ENCODE measurements at regions not wholly inside any gene's neighbourhood (a gene's known extent, or its start where the extent isn't known, plus 50 kb on each side); places are given as distances from the start of the nearest gene placed in this dataset.

DNA sequence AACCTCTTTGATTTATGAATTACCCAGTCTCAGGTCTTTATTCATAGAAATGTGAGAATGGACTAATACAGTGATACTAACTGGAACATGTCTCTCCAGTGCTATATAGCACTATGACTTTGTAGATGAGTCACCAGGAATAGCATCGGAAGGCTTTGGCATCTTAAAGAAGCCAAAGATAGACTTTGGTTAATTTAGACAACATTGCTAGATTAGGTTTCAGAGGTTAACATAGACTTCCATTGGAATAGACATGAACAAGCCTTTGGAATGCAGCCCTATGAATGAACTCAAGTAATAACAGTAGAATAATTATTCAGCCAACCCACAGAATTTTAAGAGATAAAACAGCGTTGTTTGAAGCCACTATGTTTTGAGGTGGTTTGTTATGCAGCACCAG lies 169.2 kb downstream of the HGF start:
- TF ChIP-seq, protein P1, sequence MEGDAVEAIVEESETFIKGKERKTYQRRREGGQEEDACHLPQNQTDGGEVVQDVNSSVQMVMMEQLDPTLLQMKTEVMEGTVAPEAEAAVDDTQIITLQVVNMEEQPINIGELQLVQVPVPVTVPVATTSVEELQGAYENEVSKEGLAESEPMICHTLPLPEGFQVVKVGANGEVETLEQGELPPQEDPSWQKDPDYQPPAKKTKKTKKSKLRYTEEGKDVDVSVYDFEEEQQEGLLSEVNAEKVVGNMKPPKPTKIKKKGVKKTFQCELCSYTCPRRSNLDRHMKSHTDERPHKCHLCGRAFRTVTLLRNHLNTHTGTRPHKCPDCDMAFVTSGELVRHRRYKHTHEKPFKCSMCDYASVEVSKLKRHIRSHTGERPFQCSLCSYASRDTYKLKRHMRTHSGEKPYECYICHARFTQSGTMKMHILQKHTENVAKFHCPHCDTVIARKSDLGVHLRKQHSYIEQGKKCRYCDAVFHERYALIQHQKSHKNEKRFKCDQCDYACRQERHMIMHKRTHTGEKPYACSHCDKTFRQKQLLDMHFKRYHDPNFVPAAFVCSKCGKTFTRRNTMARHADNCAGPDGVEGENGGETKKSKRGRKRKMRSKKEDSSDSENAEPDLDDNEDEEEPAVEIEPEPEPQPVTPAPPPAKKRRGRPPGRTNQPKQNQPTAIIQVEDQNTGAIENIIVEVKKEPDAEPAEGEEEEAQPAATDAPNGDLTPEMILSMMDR (IDR thresholded peaks at IDR 0.05; ENCODE audit: insufficient read depth, low read length) = no peak
- DNase-seq (ENCODE audit: low read depth) = peak; percentile 90
- no peak overlapping the region for H3K4me3 ChIP-seq (ENCODE audit: low read depth, low read length)

DNA sequence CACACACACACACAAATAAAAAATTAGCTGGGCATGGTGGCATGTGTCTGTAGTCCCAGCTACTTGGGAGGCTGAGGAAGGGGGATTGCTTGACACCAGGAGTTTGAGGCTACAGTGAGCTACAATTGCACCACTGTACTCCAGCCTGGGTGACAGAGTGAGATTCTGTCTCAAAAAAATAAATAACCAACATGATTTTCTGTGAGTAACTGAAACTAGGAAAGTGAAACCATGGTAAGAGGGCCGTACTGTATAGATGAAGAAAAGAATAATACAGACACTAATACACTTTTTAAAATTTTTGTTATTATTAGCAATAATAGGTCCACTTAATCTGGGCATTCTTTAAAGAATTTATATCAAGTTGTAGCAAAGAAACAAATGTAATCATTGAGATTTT lies 170.9 kb downstream of the HGF start:
- TF ChIP-seq, protein P1 (IDR thresholded peaks at IDR 0.05; ENCODE audit: insufficient read depth, low read length) = no peak
- DNase-seq (ENCODE audit: low read depth) = no peak
- no peak overlapping the region for H3K4me3 ChIP-seq (ENCODE audit: low read depth, low read length)

DNA sequence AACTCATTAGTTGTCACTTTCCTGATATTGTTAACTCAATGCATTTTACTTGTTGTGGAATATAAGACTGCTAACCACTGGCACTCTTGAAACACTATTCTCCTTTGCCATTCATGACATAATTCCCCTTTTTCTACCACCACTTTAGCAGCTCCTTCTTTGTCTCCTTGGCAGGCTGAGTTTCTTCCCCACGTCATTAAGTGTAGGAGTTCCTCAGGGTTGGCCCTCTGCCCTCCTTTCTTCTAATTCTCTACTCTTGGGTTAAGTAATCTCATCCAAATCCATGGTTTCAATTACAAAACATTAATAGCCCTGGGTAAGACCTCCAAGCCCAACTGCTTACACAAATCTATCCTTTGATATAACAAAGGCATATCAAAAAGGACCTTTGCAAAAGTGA lies 175.1 kb downstream of the HGF start:
- peak; percentile 91 for DNase-seq (ENCODE audit: low read depth)
- TF ChIP-seq, protein P1 (IDR thresholded peaks at IDR 0.05; ENCODE audit: insufficient read depth, low read length) = no peak

DNA sequence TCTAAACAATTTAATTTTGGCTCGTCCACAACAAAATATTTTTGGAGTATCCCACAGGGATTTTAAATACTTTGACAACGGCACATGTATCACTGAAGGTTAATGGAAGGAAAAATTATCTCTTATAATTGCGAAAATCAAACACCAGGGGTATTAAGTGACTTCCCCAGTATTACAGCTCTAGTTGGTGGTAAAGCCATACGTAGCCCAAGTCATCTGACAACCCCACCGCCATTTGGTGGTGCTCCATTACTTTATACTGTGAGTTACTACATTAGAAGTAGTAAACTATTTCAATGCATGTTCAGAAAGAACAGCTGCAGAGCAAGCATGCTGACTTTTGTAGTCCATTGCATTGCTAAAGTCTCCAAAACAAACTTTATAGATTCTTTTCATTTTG lies 179.7 kb downstream of the HGF start:
- H3K4me3 ChIP-seq (ENCODE audit: low read depth, low read length) = no peak overlapping the region
- no peak for DNase-seq (ENCODE audit: low read depth)
- TF ChIP-seq, protein P1 (IDR thresholded peaks at IDR 0.05; ENCODE audit: insufficient read depth, low read length) = no peak

More for the DNA sequence above, 175.1 kb downstream of the HGF start:
- H3K4me3 ChIP-seq (ENCODE audit: low read depth, low read length) = no peak overlapping the region

DNA sequence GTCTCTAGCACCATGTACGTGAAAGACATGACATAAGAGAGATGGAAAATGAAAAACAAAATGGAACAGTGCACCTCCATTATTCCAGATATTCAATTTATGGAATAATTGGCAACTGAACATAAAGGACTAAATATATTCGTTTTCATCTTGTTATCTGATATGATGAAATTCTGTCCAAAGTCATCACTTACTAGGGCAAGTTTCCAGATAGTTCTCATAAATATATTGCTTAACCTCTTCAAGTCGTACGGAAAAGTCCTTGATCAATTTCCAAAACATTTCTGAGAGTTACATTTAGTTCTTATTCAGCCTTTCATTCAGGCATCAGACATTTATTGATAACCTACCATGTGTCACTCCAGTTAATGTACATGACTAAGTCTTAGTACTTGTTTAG lies 185.2 kb downstream of the HGF start:
- DNase-seq (ENCODE audit: low read depth) = peak; percentile 61
- TF ChIP-seq, protein P1 (IDR thresholded peaks at IDR 0.05; ENCODE audit: insufficient read depth, low read length) = no peak
- H3K4me3 ChIP-seq (ENCODE audit: low read depth, low read length) = no peak overlapping the region

DNA sequence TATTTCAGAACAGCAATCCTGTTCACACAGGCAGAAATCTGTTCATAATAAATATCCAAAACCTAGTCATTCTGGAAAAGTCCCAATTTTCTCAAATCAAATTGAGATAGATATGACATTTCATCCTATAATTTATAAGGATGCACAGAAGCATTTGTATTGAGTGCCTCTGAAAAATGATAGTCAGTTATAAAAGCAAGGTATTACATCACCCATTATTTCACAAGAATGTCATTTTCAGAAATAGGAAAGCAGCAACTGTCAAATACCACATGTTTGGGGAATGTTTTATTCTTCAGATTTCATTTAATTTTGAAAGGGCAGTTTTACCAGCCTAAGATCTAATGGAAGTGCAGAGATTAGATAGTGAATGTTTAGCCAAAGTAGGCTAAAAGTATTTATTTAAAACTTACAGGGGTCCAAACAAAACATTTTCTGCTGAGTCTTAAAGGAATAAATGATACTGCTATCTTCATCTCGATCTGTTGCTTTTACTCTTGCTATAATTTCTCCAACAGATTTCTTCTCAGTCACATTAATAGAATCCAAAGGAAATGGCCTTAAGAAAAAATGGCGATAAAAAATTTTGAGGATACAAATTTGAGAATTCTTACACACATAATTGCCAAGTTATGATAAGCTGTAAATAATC lies 185.8 kb downstream of the HGF start:
- H3K4me3 ChIP-seq (ENCODE audit: low read depth, low read length) = no peak overlapping the region
- TF ChIP-seq, protein P1 (IDR thresholded peaks at IDR 0.05; ENCODE audit: insufficient read depth, low read length) = no peak
- DNase-seq (ENCODE audit: low read depth) = peak; percentile 86

DNA sequence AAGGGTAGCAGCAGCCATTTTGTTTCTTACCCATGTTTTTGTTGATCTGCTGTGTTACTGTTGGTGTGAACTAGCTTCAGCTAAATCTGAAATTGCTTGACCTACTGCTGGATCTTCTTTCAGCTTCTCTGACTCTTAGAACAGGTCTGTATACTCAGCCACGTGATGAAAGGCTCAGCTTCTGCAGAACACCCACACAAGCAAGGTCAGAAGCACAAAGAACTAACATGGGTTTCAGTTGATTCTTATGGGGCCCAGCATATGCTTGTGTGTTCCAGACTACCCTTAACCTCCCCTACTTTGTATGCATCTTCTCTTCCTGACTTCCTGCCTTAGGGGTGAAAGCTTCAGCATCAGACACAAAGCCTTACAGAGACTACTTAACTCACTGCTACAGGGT lies 186.8 kb downstream of the HGF start:
- TF ChIP-seq, protein P1 (IDR thresholded peaks at IDR 0.05; ENCODE audit: insufficient read depth, low read length) = no peak
- H3K4me3 ChIP-seq (ENCODE audit: low read depth, low read length) = no peak overlapping the region
- no peak for DNase-seq (ENCODE audit: low read depth)
